WTC11 (cell line): ENCODE measurements at regions not wholly inside any gene's neighbourhood (a gene's known extent, or its start where the extent isn't known, plus 50 kb on each side); places are given as distances from the start of the nearest gene placed in this dataset.

ENCODE experiments used
- ETV6 ChIP-seq: sonication (generic); formaldehyde crosslinking; IDR thresholded peaks from 2 replicates; pipeline ENCODE4 v1.8.1; 2022; ENCODE audit warnings: mild to moderate bottlenecking, missing genetic modification reagents
- FOXP4 ChIP-seq: sonication (generic); formaldehyde crosslinking; IDR thresholded peaks from 2 replicates; pipeline ENCODE4 v1.8.0; 2022; ENCODE audit warnings: mild to moderate bottlenecking, missing genetic modification reagents
- JUN ChIP-seq: sonication (generic); formaldehyde crosslinking; IDR thresholded peaks from 2 replicates; pipeline ENCODE4 v1.8.0; 2023; ENCODE audit warnings: mild to moderate bottlenecking, missing genetic modification reagents
- NR1H2 ChIP-seq: sonication (generic); formaldehyde crosslinking; IDR thresholded peaks from 2 replicates; pipeline ENCODE4 v1.9.0; 2021; ENCODE audit warnings: mild to moderate bottlenecking, moderate library complexity, missing genetic modification reagents
- USF2 ChIP-seq: sonication (generic); formaldehyde crosslinking; IDR thresholded peaks from 2 replicates; pipeline ENCODE4 v1.8.1; 2023; ENCODE audit warnings: mild to moderate bottlenecking, missing genetic modification reagents, moderate library complexity
- TF ChIP-seq, protein P1 (sequence below): fragments of 200-600 bp; IDR thresholded peaks from 2 replicates; pipeline ENCODE4 v1.8.0; 2022; ENCODE audit warnings: antibody characterized with exemption

- TF ChIP-seq, protein P1, sequence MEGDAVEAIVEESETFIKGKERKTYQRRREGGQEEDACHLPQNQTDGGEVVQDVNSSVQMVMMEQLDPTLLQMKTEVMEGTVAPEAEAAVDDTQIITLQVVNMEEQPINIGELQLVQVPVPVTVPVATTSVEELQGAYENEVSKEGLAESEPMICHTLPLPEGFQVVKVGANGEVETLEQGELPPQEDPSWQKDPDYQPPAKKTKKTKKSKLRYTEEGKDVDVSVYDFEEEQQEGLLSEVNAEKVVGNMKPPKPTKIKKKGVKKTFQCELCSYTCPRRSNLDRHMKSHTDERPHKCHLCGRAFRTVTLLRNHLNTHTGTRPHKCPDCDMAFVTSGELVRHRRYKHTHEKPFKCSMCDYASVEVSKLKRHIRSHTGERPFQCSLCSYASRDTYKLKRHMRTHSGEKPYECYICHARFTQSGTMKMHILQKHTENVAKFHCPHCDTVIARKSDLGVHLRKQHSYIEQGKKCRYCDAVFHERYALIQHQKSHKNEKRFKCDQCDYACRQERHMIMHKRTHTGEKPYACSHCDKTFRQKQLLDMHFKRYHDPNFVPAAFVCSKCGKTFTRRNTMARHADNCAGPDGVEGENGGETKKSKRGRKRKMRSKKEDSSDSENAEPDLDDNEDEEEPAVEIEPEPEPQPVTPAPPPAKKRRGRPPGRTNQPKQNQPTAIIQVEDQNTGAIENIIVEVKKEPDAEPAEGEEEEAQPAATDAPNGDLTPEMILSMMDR = no peak
- TF ChIP-seq NR1H2 (CRISPR knock-in tag) (no peak), JUN (no peak), FOXP4 (CRISPR knock-in tag) (no peak), USF2 (CRISPR knock-in tag) (no peak), ETV6 (no peak)
Measured at GRCh38 chr22:26784772-26785171, 127.4 kb downstream of the MIAT start.
